Fibroblast of lung (primary cell): ENCODE measurements at regions not wholly inside any gene's neighbourhood (a gene's known extent, or its start where the extent isn't known, plus 50 kb on each side); places are given as distances from the start of the nearest gene placed in this dataset.

Experiments
- CTCF ChIP-seq, 2 donors: IDR thresholded peaks in 1 of 2; conservative IDR thresholded peaks in 1 of 2; 1 replicate in 1 of 2; 2 replicates in 1 of 2; pipeline ENCODE4 v1.5.1; 2011 to 2012; ENCODE audit warnings: low read length in 2 of 2, control low read depth in 1 of 2, inconsistent platforms in 1 of 2, low read depth in 1 of 2, mild to moderate bottlenecking in 1 of 2
- EZH2 ChIP-seq: IDR thresholded peaks from 2 replicates; pipeline ENCODE4 v1.5.1; 2012; ENCODE audit warnings: low read length, control low read depth, mild to moderate bottlenecking; ENCODE audit errors: missing control alignments

GRCh38 chr5:110880413-110880812, 141.6 kb downstream of the SLC25A46 start:
- TF ChIP-seq CTCF (conservative IDR thresholded peaks at IDR 0.05 in 1 of 2, IDR thresholded peaks at IDR 0.05 in 1 of 2; ENCODE audit: low read depth in 1 of 2, low read length in 2 of 2), result no peak
- TF ChIP-seq EZH2, result no peak
